ENCODE measurements at regions not wholly inside any gene's neighbourhood (a gene's known extent, or its start where the extent isn't known, plus 50 kb on each side); places are given as distances from the start of the nearest gene placed in this dataset.

DNA sequence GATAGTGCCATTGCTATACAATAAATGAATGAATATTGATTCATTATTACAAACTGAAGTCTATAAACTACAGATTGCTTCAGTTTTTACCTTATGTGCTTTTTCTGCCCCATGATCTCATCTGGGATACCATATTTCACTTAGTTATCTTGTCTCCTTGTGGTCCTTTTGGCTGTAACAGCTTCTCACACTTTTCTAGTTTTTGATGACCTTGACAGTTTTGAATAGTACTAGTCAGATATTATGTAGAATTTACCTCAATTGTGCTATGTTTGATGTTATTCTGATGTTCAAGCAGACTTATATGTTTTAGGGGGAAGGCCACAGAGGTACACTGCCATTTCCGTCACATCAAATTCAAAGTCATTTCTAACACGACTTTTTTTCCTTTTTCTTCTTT, 2364.3 kb upstream of the ACO1 start:
- H3K4me1 Mint-ChIP-seq = no peaks in the 10 kb centered on the region
- H2BK5ac ChIP-seq (ENCODE audit: insufficient read length, low read length) = no peak overlapping the region
- no peaks in the 10 kb centered on the region for H3K27me3 ChIP-seq (ENCODE audit: insufficient read depth, low read length)
- WGBS (ENCODE audit: extremely low coverage, insufficient read length, low lambda C conversion rate) = no CpG with 5 or more reads among the region's 2 CpGs
- H3K79me1 ChIP-seq (ENCODE audit: insufficient read depth, low read depth, low read length, poor library complexity, severe bottlenecking) = no peaks in the 10 kb centered on the region
- H3K56ac ChIP-seq (ENCODE audit: insufficient read length, low read depth, low read length) = no peak overlapping the region
- no peak overlapping the region for H2AK5ac ChIP-seq (ENCODE audit: insufficient read length, low read length)
- H2BK12ac ChIP-seq (ENCODE audit: insufficient read length, low read depth, low read length) = no peak overlapping the region
- H3K14ac ChIP-seq (ENCODE audit: insufficient read depth, low read length) = no peak overlapping the region
- H3K27ac ChIP-seq (ENCODE audit: insufficient read length, low read depth, low read length) = no peak overlapping the region
- H4K5ac ChIP-seq (ENCODE audit: insufficient read length, low read depth, low read length) = no peak overlapping the region
- H3K36me3 Mint-ChIP-seq (ENCODE audit: insufficient read depth in 1 of 3, low read depth in 3 of 3) = no peaks in the 10 kb centered on the region
- no peak overlapping the region for H3K4me2 ChIP-seq (ENCODE audit: insufficient read depth, insufficient read length, low read length)
- H4K91ac ChIP-seq (ENCODE audit: insufficient read length, low read depth, low read length) = no peak overlapping the region
- H4K20me1 ChIP-seq (ENCODE audit: control insufficient read depth, insufficient read depth, insufficient read length) = no peaks in the 10 kb centered on the region
- H3K79me2 ChIP-seq (ENCODE audit: insufficient read depth, low read length) = no peaks in the 10 kb centered on the region
- no peak overlapping the region for H4K8ac ChIP-seq (replicated peaks; ENCODE audit: insufficient read length, low read depth, low read length)
- no peak overlapping the region for H2BK120ac ChIP-seq (ENCODE audit: low read depth, low read length, poor library complexity, severe bottlenecking)
- no peak overlapping the region for H3K23ac ChIP-seq (ENCODE audit: insufficient read length, low read depth, low read length)
- no peak overlapping the region for H2BK15ac ChIP-seq (ENCODE audit: low read depth, low read length)
- no peaks in the 10 kb centered on the region for H3K9me3 ChIP-seq (ENCODE audit: control insufficient read depth, low read depth, low read length)
- TF ChIP-seq, protein P1, sequence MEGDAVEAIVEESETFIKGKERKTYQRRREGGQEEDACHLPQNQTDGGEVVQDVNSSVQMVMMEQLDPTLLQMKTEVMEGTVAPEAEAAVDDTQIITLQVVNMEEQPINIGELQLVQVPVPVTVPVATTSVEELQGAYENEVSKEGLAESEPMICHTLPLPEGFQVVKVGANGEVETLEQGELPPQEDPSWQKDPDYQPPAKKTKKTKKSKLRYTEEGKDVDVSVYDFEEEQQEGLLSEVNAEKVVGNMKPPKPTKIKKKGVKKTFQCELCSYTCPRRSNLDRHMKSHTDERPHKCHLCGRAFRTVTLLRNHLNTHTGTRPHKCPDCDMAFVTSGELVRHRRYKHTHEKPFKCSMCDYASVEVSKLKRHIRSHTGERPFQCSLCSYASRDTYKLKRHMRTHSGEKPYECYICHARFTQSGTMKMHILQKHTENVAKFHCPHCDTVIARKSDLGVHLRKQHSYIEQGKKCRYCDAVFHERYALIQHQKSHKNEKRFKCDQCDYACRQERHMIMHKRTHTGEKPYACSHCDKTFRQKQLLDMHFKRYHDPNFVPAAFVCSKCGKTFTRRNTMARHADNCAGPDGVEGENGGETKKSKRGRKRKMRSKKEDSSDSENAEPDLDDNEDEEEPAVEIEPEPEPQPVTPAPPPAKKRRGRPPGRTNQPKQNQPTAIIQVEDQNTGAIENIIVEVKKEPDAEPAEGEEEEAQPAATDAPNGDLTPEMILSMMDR (conservative IDR thresholded peaks at IDR 0.05) = no peak
- no peak overlapping the region for H3K9ac ChIP-seq (ENCODE audit: extremely low read depth, insufficient read length, low read length)
- H3K27ac Mint-ChIP-seq = no peak overlapping the region; a peak in 1 of 7 replicates
- H2AFZ ChIP-seq (ENCODE audit: low read length) = no peak overlapping the region
- H3T11ph ChIP-seq (ENCODE audit: low read length) = no peak overlapping the region
- no peak overlapping the region for H3K18ac ChIP-seq (ENCODE audit: insufficient read length, low read depth, low read length)
- DNase-seq = no peak
- H3K4me1 ChIP-seq (ENCODE audit: insufficient read depth, low read length) = no peaks in the 10 kb centered on the region
- H2BK20ac ChIP-seq (ENCODE audit: low read depth, low read length, poor library complexity, severe bottlenecking) = no peak overlapping the region
- no peak overlapping the region for H3K4me3 Mint-ChIP-seq
- no peak overlapping the region for H3K4ac ChIP-seq (ENCODE audit: low read depth, low read length)
- H3K23me2 ChIP-seq (ENCODE audit: insufficient read length, low read depth, low read length, poor library complexity, severe bottlenecking) = no peaks in the 10 kb centered on the region
- no peaks in the 10 kb centered on the region for H3K27me3 Mint-ChIP-seq (ENCODE audit: low read depth)
- no peaks in the 10 kb centered on the region for H3K9me3 Mint-ChIP-seq

Data from H9 (cell line).